ENCODE measurements at regions not wholly inside any gene's neighbourhood (a gene's known extent, or its start where the extent isn't known, plus 50 kb on each side); places are given as distances from the start of the nearest gene placed in this dataset.

DNA sequence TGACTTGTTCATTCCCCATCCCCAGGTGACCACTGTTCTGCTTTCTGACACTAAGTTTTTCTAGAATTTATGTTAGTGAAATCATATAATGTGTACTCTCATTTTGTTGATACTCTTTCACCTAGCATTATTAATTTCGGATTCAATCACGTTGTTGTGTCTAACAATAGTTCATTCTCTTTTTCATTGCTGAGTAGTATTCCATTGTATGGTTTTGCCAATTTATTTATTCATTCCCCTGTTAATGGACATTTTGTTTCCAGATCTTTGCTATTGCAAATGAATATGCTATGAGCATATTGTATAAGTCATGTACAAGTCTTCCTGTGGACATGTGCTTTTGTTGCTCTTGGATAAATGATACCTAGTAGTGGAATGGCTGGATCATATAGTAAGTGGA, 146.4 kb downstream of the FAM204A start:
- Histone ChIP-seq H3K4me1 (replicated peaks in 1 of 2; ENCODE audit: control insufficient read depth in 2 of 2, insufficient read depth in 2 of 2, low read length in 2 of 2) (no peaks in the 10 kb centered on the region), H4K20me1 (replicated peaks; ENCODE audit: control insufficient read depth, insufficient read depth, low read length) (no peaks in the 10 kb centered on the region), H3K27ac (ENCODE audit: extremely low read depth, low read depth, low read length) (no peak overlapping the region), H3K9me3 (replicated peaks; ENCODE audit: control insufficient read depth, insufficient read depth, low read depth, low read length) (no peaks in the 10 kb centered on the region), H3K9me1 (ENCODE audit: control insufficient read depth, insufficient read depth, low read length) (no peaks in the 10 kb centered on the region), H3K27me3 (ENCODE audit: control insufficient read depth in 2 of 2, insufficient read depth in 2 of 2, low read length in 2 of 2) (no peaks in the 10 kb centered on the region), H3K4me3 (no peak overlapping the region), H3K79me2 (ENCODE audit: control insufficient read depth, insufficient read depth, low read length) (no peaks in the 10 kb centered on the region), H3K4me2 (ENCODE audit: insufficient read depth, low read length) (no peak overlapping the region), H2AFZ (ENCODE audit: low read depth, low read length) (no peak overlapping the region), H3K36me3 (ENCODE audit: control insufficient read depth, insufficient read depth, low read length) (no peaks in the 10 kb centered on the region), H3K9ac (ENCODE audit: insufficient read depth in 1 of 2, low read depth in 2 of 2, low read length in 2 of 2) (no peak overlapping the region)
- 3% methylated on average over 2 of the region's 2 CpGs for WGBS (ENCODE audit: insufficient coverage, low coverage, missing lambda C conversion rate)
- no peak for DNase-seq (ENCODE audit: extremely low read depth in 1 of 4, low spot score in 3 of 4)
- intact Hi-C loops (cut with micrococcal nuclease): no loop called here
- in situ Hi-C loops (cut with MboI): no loop called here
- FAIRE-seq: no peak
- TF ChIP-seq STAT5A (IDR thresholded peaks at IDR 0.05; ENCODE audit: borderline replicate concordance, low read length) (no peak), RBM25 (IDR thresholded peaks at IDR 0.05; ENCODE audit: low read depth, low read length, severe bottlenecking) (peak; percentile 51), ZNF197 (CRISPR knock-in tag; IDR thresholded peaks at IDR 0.05; ENCODE audit: low read depth) (no peak), ZNF146 (CRISPR knock-in tag; IDR thresholded peaks at IDR 0.05; ENCODE audit: unreplicated experiment) (peak; percentile 54)
- TF ChIP-seq, protein P1, sequence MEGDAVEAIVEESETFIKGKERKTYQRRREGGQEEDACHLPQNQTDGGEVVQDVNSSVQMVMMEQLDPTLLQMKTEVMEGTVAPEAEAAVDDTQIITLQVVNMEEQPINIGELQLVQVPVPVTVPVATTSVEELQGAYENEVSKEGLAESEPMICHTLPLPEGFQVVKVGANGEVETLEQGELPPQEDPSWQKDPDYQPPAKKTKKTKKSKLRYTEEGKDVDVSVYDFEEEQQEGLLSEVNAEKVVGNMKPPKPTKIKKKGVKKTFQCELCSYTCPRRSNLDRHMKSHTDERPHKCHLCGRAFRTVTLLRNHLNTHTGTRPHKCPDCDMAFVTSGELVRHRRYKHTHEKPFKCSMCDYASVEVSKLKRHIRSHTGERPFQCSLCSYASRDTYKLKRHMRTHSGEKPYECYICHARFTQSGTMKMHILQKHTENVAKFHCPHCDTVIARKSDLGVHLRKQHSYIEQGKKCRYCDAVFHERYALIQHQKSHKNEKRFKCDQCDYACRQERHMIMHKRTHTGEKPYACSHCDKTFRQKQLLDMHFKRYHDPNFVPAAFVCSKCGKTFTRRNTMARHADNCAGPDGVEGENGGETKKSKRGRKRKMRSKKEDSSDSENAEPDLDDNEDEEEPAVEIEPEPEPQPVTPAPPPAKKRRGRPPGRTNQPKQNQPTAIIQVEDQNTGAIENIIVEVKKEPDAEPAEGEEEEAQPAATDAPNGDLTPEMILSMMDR (IDR thresholded peaks at IDR 0.05 in 2 of 3, conservative IDR thresholded peaks at IDR 0.05 in 1 of 3; ENCODE audit: insufficient read depth in 2 of 3, low read depth in 1 of 3, low read length in 3 of 3): no peak
- TF ChIP-seq, protein P2, sequence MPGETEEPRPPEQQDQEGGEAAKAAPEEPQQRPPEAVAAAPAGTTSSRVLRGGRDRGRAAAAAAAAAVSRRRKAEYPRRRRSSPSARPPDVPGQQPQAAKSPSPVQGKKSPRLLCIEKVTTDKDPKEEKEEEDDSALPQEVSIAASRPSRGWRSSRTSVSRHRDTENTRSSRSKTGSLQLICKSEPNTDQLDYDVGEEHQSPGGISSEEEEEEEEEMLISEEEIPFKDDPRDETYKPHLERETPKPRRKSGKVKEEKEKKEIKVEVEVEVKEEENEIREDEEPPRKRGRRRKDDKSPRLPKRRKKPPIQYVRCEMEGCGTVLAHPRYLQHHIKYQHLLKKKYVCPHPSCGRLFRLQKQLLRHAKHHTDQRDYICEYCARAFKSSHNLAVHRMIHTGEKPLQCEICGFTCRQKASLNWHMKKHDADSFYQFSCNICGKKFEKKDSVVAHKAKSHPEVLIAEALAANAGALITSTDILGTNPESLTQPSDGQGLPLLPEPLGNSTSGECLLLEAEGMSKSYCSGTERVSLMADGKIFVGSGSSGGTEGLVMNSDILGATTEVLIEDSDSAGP (CRISPR knock-in tag; IDR thresholded peaks at IDR 0.05): no peak
- CTCF ChIA-PET (ENCODE audit: low intra/inter-chr PET ratio): no interaction called here
- BruUV-seq (replicated peaks): no TSS peak
- no peak for ATAC-seq
- POLR2A ChIA-PET: no interaction called here
